ENCODE measurements at regions not wholly inside any gene's neighbourhood (a gene's known extent, or its start where the extent isn't known, plus 50 kb on each side); places are given as distances from the start of the nearest gene placed in this dataset.

- Histone ChIP-seq H3K79me2 (ENCODE audit: control insufficient read depth in 1 of 2, insufficient read depth in 2 of 2, low read length in 2 of 2) (no peaks in the 10 kb centered on the region), H3K18ac (ENCODE audit: extremely low read depth, low read length) (no peak overlapping the region), H4K91ac (replicated peaks; ENCODE audit: insufficient read length, low read length) (no peak overlapping the region), H3K23ac (ENCODE audit: insufficient read length) (no peak overlapping the region), H2BK12ac (ENCODE audit: low read depth, low read length) (no peak overlapping the region), H3K4me1 (replicated peaks in 1 of 4; ENCODE audit: control insufficient read depth in 3 of 4, insufficient read depth in 4 of 4, low read length in 3 of 4) (no peaks in the 10 kb centered on the region), H2BK5ac (ENCODE audit: low read depth, low read length) (no peak overlapping the region), H3K56ac (replicated peaks; ENCODE audit: insufficient read length, low read depth, low read length) (no peak overlapping the region), H3K27me3 (replicated peaks in 1 of 4; ENCODE audit: control insufficient read depth in 3 of 4, extremely low read depth in 1 of 4, insufficient read depth in 3 of 4, low read length in 3 of 4) (peaks cover 0 to 1% (median 0%) of the 10 kb centered on the region in 4 experiments; a peak in 1 of 7 replicates), H3K23me2 (ENCODE audit: low read depth, low read length) (no peaks in the 10 kb centered on the region), H3K4ac (replicated peaks; ENCODE audit: insufficient read length, low read depth, low read length) (no peak overlapping the region), H2BK15ac (ENCODE audit: low read length) (no peak overlapping the region), H3K9ac (replicated peaks in 1 of 4; ENCODE audit: extremely low read depth in 1 of 4, low read depth in 3 of 4, low read length in 3 of 4) (no peak overlapping the region), H3K9me3 (ENCODE audit: insufficient read depth in 2 of 2, low read depth in 1 of 2, low read length in 1 of 2) (no peaks in the 10 kb centered on the region), H3K36me3 (ENCODE audit: control insufficient read depth in 2 of 4, insufficient read depth in 4 of 4, low read length in 3 of 4) (no peaks in the 10 kb centered on the region), H4K5ac (ENCODE audit: insufficient read length, low read depth, low read length) (no peak overlapping the region), H2BK120ac (replicated peaks; ENCODE audit: low read depth, low read length) (no peak overlapping the region), H3K4me2 (ENCODE audit: insufficient read depth in 1 of 2, low read depth in 2 of 2, low read length in 2 of 2) (no peak overlapping the region), H3K79me1 (ENCODE audit: low read depth, low read length) (no peaks in the 10 kb centered on the region), H2BK20ac (ENCODE audit: low read length) (no peak overlapping the region), H4K8ac (ENCODE audit: extremely low read depth, insufficient read depth, low read length) (no peak overlapping the region), H2AFZ (ENCODE audit: low read length) (no peak overlapping the region), H3K27ac (ENCODE audit: low read depth, low read length) (no peak overlapping the region), H2AK5ac (ENCODE audit: low read depth, low read length) (no peak overlapping the region), H4K20me1 (replicated peaks in 1 of 2; ENCODE audit: control insufficient read depth in 1 of 2, insufficient read depth in 2 of 2, low read length in 2 of 2) (no peaks in the 10 kb centered on the region), H3K4me3 (ENCODE audit: extremely low read depth in 1 of 4, insufficient read depth in 2 of 4, low read depth in 3 of 4, low read length in 4 of 4) (no peak overlapping the region), H3K14ac (ENCODE audit: insufficient read length) (no peak overlapping the region)
- DNase-seq (ENCODE audit: low read depth in 1 of 2, low spot score in 2 of 2) (no peak), FAIRE-seq (no peak)
- 85% methylated on average over 1 of the region's 1 CpG; no CpG with 5 or more reads in 1 of the 2 experiments for WGBS, 2 experiments (ENCODE audit: extremely low coverage in 1 of 2, insufficient coverage in 1 of 2, insufficient read length in 1 of 2, insufficient replicate concordance in 2 of 2, low coverage in 1 of 2, low lambda C conversion rate in 2 of 2, missing lambda C conversion rate in 1 of 2)
- POLR2A ChIA-PET (ENCODE audit: partially characterized antibody): no interaction called here
- CTCF ChIA-PET (ENCODE audit: partially characterized antibody): no interaction called here
- TF ChIP-seq RBBP5 (IDR thresholded peaks at IDR 0.05; ENCODE audit: borderline replicate concordance, low read depth, low read length): no peak
Measured at GRCh38 chr6:92117800-92118199, 1301.6 kb downstream of the EPHA7 start.

Data from H1 (cell line).